T-helper 22 cell (primary cell): ENCODE measurements at regions not wholly inside any gene's neighbourhood (a gene's known extent, or its start where the extent isn't known, plus 50 kb on each side); places are given as distances from the start of the nearest gene placed in this dataset.
"Not testable (repeated sequence)": the region's sequence is repeated elsewhere in the genome, so short reads cannot be mapped to it uniquely, and the experiment has no call there.

Source experiments
- DNase-seq: peaks from one replicate; pipeline ENCODE4 v3.0.0-alpha.2; 2020; ENCODE audit warnings: low read depth

GRCh38 chr3:40753291-40753770 lies 228.6 kb downstream of the ZNF621 start:
- no peak for DNase-seq

GRCh38 chr3:40753951-40754350 lies 229.2 kb downstream of the ZNF621 start:
- DNase-seq, result no peak

GRCh38 chr3:40754994-40755393 lies 230.2 kb downstream of the ZNF621 start:
- no peak for DNase-seq

GRCh38 chr3:40756500-40756899 lies 231.7 kb downstream of the ZNF621 start:
- DNase-seq, result no peak

GRCh38 chr3:40762771-40763170 lies 238.0 kb downstream of the ZNF621 start:
- not testable (repeated sequence) for DNase-seq

- DNase-seq, result no peak
Observed at GRCh38 chr3:40763807-40764206, 239.0 kb downstream of the ZNF621 start.

- DNase-seq, result no peak
Observed at GRCh38 chr3:40764747-40765146, 240.0 kb downstream of the ZNF621 start.

GRCh38 chr3:40765884-40766283 lies 241.1 kb downstream of the ZNF621 start:
- DNase-seq, result no peak

GRCh38 chr3:40766396-40766795 lies 241.6 kb downstream of the ZNF621 start:
- no peak for DNase-seq

GRCh38 chr3:40768046-40768445 lies 243.3 kb downstream of the ZNF621 start:
- DNase-seq, result no peak

GRCh38 chr3:40768536-40768935 lies 243.8 kb downstream of the ZNF621 start:
- DNase-seq, result no peak

- no peak for DNase-seq
Observed at GRCh38 chr3:40770061-40770460, 245.3 kb downstream of the ZNF621 start.

- DNase-seq, result no peak
Observed at GRCh38 chr3:40771112-40771511, 246.4 kb downstream of the ZNF621 start.

- no peak for DNase-seq
Observed at GRCh38 chr3:40779039-40779438, 254.3 kb downstream of the ZNF621 start.

GRCh38 chr3:40780291-40780924 lies 255.6 kb downstream of the ZNF621 start:
- no peak for DNase-seq

GRCh38 chr3:40780925-40781406 lies 256.2 kb downstream of the ZNF621 start:
- no peak for DNase-seq

GRCh38 chr3:40782111-40782721 lies 257.5 kb downstream of the ZNF621 start:
- DNase-seq, result no peak

GRCh38 chr3:40790746-40791145 lies 266.0 kb downstream of the ZNF621 start:
- DNase-seq, result no peak

- DNase-seq, result no peak
Observed at GRCh38 chr3:40793730-40794129, 269.0 kb downstream of the ZNF621 start.

GRCh38 chr3:40800343-40800742 lies 275.6 kb downstream of the ZNF621 start:
- no peak for DNase-seq

- DNase-seq, result no peak
Observed at GRCh38 chr3:40801284-40801741, 276.6 kb downstream of the ZNF621 start.

GRCh38 chr3:40803311-40803710 lies 278.6 kb downstream of the ZNF621 start:
- no peak for DNase-seq

- no peak for DNase-seq
Observed at GRCh38 chr3:40805456-40805855, 280.7 kb downstream of the ZNF621 start.

- DNase-seq, result no peak
Observed at GRCh38 chr3:40810813-40811212, 286.1 kb downstream of the ZNF621 start.
